ENCODE measurements at regions not wholly inside any gene's neighbourhood (a gene's known extent, or its start where the extent isn't known, plus 50 kb on each side); places are given as distances from the start of the nearest gene placed in this dataset.

- TF ChIP-seq CTCF (IDR thresholded peaks at IDR 0.05), result no peak
- no peak for TF ChIP-seq POLR2A (IDR thresholded peaks at IDR 0.05)
Measured at GRCh38 chr13:85420136-85420535, 379.1 kb downstream of the SLITRK6 start.
